ENCODE measurements at regions not wholly inside any gene's neighbourhood (a gene's known extent, or its start where the extent isn't known, plus 50 kb on each side); places are given as distances from the start of the nearest gene placed in this dataset.

DNA sequence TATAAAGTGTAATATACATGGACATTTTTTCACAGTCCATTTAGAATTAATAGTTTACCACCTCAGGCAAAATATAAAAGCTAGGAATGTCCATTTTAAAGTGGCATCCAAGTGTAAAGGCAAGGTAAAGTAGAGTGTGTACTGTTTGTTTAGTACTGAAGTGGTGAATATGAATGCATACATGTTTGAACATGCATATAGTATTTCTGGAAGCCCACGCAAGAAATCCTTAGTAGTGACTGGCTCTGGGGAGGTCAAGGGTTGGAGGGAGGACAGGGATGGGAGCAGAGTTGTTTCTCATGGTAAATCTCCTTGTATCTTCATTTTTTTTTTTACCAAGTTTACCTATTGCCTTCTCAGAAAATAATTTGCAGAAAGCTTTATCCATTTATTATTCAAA lies 129.2 kb downstream of the UNC5CL start:
- DNase-seq (ENCODE audit: low spot score), result no peak

DNA sequence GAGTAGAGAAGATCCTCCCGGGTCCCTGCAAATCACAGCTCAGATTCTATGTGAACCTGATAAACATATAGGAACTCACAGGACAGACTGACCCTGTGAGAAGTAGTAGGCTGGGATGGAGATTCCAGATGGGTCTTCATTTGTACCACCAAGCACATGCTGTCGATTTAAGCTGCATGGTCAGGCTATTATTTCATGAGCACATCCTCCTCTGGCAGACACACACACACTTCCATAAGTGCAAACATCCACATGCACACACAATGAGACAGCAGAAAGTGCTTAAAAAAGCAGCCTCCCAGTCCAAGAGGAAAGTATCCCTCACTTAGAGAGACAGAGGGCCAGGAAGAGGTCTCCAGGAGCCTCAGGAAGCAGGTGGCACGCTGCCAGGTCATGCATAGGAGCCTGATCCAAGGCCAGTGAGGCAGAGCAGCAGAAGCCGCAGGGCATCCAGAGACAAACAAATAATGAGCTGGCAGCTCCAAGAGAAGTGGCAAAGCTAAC lies 131.8 kb downstream of the UNC5CL start:
- DNase-seq (ENCODE audit: low spot score), result no peak

DNA sequence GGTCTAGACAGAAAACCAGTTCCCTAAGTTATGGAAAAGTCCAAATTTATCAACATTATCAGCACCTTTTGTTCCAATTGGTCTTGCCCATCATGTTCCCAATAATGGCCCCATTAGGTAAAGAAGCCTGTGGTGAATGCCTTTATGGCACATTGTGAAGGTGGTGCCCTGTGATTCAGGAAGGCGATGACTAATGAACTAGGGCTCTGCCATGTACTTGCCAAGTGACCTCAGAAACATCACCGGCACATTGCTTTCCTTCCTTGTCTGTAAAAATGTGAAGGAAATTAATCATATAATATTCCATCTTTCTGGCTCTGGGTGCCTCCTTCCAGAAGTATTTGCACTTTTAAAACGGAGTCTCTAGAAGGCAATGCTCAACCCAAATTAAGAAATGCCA lies 132.3 kb downstream of the UNC5CL start:
- no peak for DNase-seq (ENCODE audit: low spot score)

DNA sequence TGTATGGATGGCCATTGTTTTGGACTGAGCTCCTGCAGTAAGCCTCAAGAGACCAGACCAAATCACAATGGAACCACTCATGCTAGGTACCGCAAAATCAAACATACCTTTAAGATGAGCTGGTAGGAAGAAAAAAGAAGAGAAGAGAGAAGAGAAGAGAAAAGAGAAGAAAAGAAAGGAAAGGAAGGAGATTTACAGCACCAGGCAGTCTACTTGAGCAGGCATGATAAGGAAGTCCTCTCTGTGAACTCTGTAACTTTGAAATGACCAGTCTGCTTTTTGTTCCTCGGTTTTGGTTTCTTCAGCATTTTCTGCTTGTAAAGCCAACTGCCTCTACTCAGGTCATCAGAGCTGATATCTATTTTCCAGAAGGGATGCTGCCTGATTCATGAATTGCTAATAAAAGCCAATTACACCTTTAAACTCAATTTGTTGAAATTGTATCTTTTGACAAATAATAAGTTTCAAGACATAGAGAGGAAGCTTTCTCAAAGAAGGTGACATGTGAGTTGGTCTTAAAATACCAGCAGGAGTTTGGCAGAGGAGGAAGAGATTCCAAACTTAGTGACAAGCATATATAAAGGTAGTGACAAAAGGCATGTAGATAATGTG lies 134.3 kb downstream of the UNC5CL start:
- no peak for DNase-seq (ENCODE audit: low spot score)

DNA sequence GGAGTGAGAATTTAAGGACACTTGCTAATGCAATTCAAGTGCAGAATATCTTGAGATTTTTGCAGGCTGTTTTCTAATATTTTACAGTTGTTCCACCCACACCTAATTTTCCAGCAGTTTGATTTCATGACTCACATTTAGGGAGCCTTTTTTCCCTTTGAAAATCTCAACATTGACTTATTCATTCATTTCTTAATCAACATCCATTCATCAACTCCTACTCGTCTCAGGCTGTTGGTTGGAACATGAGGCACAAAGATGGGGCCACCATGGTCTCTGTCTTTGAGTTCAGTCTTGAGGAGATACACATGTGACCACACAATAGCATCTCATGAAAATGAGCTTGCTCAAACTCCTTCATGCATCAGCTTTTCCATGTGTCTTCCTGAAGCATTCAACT lies 135.6 kb downstream of the UNC5CL start:
- no peak for DNase-seq (ENCODE audit: low spot score)

DNA sequence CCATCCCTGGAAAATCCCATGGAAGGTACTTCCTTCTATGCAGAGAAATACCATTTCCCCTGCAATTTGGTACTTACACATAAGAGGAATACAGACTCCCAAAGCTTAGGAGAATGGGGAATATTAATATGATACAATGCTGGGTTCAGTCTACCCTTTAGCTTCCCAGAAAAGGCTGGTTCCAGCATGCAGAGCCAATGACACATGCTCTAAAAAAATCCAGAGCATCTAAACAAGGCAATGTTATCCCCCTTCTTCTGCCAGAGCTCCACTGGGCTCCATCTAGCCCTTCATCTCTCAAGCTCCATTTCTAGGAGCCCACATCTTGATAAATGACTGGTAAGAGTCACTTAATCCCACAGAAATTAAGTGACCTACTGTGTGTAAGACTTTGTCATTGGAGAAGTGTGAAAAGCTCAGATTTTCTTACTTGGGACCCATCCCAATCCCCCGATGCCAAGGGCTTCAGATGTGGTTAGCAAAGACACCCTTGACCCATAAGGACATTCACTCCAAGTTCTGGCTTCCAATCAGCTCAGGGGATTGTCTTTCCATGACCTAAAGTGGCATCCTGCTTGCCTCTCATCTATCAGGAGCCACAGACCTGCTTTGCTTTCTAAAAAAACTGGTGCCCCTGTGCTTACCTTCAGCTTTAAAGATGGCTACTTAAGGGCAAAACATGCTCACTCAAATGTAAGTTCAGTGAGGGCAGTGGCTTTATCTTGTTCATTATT lies 137.5 kb downstream of the UNC5CL start:
- DNase-seq (ENCODE audit: low spot score), result no peak

DNA sequence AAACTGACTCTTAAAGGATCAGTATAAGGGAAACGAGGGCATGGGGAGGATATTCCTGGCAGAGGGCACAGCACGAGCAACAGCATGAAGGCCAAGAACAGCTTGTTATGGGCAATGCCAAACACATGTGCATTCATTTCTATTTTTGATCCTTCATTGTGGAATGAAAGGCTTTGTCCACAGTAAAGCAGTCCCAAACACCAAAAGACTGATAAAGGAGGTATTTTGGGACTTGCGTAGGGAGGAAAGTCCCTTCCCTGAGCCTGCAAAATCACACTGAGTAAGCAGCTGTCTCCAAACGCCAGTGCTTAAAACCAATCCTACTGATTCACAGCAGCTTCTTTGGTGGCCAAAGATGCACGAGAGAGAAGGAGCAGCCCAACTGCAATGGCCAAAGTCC lies 138.2 kb downstream of the UNC5CL start:
- DNase-seq (ENCODE audit: low spot score), result no peak

DNA sequence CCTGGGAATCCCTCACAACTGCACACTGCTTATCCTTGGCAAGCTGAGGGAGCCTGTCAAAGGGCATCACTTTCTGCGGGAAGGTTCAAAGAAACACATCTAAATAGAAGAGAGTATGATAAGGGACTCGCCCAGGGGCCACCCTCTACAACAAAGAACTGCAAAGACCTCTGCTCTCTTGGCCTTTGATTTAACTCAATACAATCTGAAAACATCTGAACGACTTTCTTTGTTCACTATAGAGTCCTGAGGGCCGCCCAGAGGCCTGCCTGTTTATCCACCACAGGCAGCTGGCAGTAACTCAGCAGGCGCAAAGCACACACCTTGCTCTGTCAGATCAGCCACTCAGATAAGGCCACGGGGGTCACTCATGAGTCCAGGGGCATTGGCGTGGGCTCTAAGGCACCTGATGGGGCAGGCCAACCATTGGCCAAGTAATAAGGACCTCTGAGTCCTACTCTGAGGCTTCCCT lies 139.3 kb downstream of the UNC5CL start:
- DNase-seq (ENCODE audit: low spot score), result no peak

DNA sequence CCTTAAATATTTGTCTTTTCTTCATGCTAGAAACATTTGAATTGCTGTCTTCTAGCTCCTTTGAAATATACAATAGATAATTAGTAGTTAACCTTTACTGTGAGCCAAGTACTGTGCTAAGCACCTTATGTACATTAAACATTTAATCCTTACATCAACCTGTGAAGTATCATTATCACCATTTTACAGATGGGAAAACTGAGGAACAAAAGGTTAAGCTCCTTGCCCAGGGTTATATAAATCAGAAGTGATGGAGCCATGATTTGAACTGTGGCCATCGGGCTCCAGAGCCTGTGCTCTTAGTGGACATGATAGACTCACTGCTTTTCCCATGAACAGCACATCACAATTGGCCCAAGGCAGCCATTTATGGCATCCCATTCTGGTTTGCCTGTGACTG lies 140.9 kb downstream of the UNC5CL start:
- no peak for DNase-seq (ENCODE audit: low spot score)

DNA sequence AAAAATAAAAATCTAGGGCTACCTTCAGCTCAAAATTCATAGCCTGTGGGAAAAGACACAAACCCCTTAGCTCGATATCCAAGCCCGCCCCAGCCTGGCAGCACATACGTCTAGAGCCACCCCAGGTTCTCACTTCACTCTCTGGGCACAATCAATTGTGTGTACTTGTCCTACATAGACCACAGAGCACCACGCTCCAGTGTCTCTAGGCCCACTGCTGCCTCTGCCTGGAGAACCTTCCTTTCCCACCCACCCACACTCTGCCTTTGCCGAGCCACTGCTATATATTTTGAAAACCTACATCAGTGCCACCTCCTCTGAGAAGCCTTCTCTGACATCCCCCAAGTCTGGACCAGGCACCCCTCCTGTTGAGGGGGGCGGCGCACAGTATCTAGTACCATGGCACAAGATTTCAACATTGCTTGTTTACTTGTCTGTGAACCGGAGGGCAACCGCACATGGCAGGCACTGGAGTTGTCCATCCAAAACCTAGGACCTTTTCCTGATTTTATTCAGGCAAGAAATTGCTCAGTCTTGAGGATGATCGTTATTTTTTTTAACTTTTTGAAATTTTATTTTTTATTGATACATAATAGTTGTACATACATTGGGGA lies 141.5 kb downstream of the UNC5CL start:
- DNase-seq (ENCODE audit: low spot score), result no peak

DNA sequence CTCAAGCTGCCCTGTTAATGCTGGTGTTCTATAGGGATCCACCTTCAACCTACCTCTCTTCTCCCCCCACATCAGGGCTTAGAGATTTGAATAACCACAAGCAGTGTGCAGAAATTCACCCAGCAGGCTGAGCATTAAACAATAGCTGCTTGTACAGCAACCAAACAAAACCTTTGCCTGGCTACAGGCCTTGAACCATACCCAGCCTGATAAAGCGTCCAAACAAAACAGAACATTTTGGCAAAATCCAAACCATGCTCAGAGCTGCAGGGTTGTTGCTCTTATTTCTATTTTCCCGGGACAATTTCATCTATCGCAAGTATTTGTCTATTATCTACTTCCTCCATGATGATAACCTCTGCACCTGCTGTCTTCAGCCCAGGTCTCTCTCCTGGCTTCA lies 142.3 kb downstream of the UNC5CL start:
- no peak for DNase-seq (ENCODE audit: low spot score)

DNA sequence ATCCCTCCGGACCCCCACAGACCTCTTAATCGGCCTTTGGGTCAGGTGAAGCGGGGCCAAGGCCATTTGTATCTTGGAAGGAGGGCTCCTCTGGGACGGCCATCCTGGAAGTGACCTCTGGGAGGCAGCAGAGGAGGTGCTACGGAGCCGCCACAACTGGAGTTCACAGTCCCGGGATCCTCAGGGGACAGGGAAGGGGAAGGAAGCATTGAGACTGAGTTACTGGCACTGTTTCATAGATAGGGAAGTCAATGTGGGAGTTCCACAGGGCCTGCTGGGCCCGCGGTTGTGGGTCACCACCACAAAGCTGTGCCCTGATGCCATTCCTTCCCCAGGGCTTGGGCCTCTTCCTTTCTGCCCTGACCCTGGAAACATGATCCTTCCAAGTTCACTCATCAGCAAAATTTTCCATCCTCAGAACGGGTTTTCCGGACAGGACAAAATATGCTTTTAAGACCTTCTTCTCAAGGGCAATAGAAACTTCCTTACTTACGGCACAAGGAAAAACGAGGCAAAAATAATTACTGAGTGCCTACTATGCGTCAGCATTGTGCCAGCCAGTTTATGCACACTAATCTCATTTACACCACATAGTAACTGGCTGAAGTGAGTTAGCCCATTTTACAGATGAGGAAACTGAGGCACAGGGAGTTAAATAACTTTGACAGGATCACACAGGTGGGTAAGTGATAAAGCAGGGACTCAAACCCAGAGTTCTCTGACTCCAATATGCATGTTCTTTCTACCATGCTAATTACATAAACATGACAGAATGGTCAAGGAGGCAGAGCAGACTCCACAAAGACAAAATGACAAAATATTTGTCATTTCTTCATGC lies 143.8 kb downstream of the UNC5CL start:
- no peak for DNase-seq (ENCODE audit: low spot score)

DNA sequence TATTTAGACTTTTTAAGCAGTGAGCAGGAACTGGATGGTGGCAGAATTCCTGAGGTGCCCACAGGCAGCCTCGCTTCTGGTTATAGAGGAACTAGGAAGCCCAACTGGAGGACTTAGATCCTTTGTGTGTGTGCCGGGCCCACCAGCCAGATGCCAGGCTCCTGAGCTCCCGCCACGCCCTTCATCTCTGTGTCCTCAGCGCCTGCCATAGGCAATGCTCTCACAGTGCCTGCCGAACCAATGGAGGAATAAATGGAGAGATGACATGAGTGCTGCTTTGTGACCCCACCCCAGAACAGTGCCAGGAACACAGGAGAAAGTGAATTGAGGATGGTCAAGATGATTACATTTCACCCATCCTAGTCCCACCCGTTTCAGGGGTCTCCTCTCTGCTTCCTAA lies 146.0 kb downstream of the UNC5CL start:
- no peak for DNase-seq (ENCODE audit: low spot score)

DNA sequence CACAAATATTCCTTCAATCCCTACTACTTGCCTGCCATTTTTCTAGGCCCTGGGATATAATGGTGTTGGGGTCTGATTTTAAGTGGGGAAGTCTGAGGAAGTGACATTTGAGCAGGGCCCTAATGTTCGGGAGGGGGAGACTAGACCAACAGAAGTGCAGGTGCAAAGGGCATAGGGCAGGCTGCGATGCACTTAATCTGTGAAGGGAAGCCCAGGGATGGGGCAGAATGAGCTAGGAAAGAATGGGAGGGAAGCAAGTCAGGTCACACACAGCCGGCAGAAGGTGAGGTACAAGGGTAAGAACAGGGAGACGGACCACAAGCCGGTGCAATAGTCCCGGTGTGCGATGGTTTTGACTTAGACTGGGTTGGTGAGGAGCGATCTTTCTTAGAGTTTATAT lies 146.8 kb downstream of the UNC5CL start:
- DNase-seq (ENCODE audit: low spot score), result no peak

DNA sequence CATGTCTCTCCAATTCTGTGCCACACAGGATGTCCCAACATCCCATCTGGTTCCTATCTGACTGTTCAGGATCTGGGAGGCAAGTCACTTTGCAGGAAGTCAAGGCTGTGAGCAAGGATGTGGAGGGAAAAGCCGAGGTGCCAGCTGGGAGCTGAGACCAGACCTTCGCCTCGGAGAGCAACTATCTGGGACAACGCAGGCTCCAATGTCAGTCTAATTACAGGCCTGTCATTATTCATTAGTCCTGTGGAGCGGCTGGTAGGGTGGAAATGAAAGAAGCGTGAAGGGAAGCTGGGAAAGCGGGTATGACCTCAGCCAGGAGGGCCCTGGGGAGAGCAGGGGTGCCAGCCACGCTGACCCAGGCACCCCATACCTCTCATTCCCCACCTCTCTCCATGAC lies 147.3 kb downstream of the UNC5CL start:
- no peak for DNase-seq (ENCODE audit: low spot score)

DNA sequence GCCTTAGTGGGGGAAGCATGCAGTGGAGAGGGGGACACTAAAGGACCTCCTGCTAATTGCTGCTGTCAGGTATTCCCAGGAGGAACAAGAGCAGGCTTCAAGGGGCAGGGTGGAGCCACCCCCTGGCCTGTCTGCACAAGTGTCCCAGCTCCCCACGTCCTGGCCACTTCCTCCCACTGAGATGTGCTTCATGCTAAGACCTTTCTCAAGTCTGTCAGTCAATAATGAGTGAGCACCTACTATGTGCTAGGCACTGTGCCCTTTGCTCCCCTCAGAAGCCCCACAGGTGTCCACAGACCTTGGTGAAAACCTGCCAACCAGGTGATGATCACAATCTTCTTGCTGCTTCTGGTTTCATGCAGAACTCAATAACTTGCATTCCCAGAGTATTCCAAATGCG lies 147.9 kb downstream of the UNC5CL start:
- DNase-seq (ENCODE audit: low spot score), result no peak

DNA sequence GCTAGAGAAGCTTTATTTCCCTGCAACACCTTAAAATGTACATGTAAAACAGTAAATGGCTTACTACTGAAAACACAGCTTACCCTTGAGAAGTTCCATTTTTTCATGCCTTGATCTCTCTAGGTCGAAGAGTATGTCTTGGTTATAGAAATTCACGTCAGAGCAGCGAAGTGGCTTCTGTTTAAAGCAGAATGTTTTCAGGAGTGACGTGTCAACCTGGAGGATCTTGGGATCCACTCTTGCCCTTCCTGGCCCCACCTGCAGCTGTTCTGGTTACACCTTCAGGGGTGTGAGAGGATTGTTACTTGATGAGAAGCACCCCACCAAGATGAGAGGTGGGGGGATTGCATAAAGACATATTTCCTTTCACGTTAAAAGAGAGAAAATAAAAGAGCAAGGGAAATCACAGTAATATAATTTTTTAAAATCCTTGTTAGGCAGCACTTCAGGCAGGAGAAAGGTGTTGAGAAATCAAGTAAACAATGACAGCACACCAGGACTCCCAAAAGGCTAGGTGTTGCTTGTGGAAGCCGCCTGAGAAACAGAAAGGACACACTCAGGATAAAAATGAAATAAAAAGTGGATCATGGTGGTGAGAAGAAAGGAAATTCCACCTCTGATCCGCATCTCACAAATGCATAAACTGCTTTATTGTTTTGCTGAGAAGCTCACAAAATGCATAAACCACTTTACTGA lies 149.7 kb downstream of the UNC5CL start:
- no peak for DNase-seq (ENCODE audit: low spot score)

DNA sequence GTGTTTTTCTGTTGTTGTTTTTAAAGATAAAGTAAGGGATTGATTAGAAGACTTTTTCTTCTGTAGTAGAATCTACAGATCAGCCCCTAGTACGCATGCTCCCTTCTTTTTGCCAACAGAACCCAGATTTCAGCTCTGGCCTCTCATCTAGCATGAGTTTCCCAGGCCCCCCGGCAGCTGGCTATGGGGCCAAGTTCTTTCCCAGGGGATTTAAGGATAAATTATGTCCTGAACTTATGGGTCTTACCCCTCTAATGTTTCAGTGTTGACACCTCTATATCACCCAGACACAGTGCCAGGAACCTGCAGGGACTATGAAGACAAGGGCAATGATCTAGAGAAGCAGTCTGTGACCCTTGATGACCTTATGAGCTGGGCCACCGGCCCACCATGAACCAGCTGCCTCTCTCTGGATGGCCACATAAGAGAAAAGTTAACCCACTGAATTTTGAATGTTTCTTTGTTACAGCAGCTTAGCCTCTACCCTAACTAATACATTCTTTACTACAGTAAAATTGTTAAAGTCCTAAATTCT lies 150.5 kb downstream of the UNC5CL start:
- no peak for DNase-seq (ENCODE audit: low spot score)

DNA sequence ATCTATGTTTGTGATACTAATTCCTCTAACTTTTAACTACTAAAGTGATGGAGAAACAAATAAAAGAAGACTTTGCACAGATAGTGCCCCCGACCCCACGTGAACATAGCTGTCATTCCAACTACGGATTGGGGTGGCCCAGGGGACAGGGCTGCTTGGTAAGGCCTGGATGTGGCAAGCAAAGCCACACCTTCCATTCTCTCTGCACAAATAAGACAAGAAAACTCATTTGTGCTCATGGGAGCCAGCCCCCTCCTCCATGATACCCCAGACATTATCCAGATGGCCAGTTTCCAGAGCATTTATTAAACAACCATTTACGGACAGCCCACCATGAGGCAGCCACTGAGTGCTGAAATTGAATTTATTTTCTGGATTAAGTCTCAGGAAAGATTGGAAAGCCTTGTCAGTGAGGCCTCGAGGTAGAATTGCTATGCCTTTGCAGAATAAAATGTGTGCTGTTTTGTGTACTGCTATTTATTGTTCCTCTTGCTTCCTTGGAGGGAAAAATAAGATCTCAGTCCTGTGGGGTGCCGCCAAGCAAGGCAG lies 151.2 kb downstream of the UNC5CL start:
- no peak for DNase-seq (ENCODE audit: low spot score)

DNA sequence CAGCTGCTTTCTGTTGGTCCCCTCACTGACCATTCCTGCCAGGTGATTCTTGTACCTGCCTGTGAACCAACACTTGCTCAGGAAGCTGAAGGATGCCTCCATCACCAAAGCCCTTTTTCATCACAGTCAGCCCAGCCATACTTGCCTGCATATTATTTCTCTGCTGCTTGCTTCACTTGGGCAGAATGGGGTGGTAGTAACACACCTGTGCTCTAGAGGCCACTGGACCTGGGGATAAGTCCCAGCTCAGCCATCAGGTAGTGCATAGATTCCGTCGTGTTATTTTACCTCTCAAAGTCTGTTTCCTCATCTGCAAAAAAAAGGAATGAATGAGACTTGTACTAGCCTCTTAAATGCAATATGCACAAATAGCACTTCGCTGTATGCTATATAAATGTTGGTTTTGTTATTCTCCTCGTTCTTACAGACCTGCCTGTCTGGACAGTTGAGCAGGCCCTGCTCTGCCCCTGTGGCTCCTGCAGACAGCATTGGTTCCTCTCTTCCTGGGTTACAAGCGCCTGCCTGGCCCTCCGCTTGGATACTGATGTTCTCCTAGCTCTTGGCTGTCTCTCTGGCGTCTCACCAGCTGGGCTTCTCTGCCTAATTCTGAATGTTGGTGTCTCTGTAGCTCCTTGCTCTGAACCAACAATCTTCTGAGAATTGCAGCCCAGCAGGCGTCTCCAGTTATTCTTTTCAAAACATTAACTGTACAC lies 151.8 kb downstream of the UNC5CL start:
- DNase-seq (ENCODE audit: low spot score), result no peak
